ENCODE measurements at regions not wholly inside any gene's neighbourhood (a gene's known extent, or its start where the extent isn't known, plus 50 kb on each side); places are given as distances from the start of the nearest gene placed in this dataset.

- DNase-seq (ENCODE audit: low spot score), result no peak
Observed at GRCh38 chr10:2950546-2950945, 116.8 kb upstream of the PFKP start.

GRCh38 chr10:2949948-2950354, 117.4 kb upstream of the PFKP start:
- no peak for DNase-seq (ENCODE audit: low spot score)

- DNase-seq (ENCODE audit: low spot score), result no peak
Observed at GRCh38 chr10:2949221-2949947, 118.0 kb upstream of the PFKP start.

GRCh38 chr10:2948127-2948854, 119.1 kb upstream of the PFKP start:
- DNase-seq (ENCODE audit: low spot score), result no peak

GRCh38 chr10:2944788-2945187, 122.6 kb upstream of the PFKP start:
- DNase-seq (ENCODE audit: low spot score), result no peak

- DNase-seq (ENCODE audit: low spot score), result no peak
Observed at GRCh38 chr10:2943932-2944614, 123.3 kb upstream of the PFKP start.

GRCh38 chr10:2942938-2943337, 124.4 kb upstream of the PFKP start:
- DNase-seq (ENCODE audit: low spot score), result no peak

GRCh38 chr10:2938869-2939268, 128.5 kb upstream of the PFKP start:
- no peak for DNase-seq (ENCODE audit: low spot score)

GRCh38 chr10:2936816-2937215, 130.5 kb upstream of the PFKP start:
- DNase-seq (ENCODE audit: low spot score), result no peak

- DNase-seq (ENCODE audit: low spot score), result no peak
Observed at GRCh38 chr10:2935647-2936386, 131.5 kb upstream of the PFKP start.

GRCh38 chr10:2933924-2934323, 133.4 kb upstream of the PFKP start:
- DNase-seq (ENCODE audit: low spot score), result no peak

- no peak for DNase-seq (ENCODE audit: low spot score)
Observed at GRCh38 chr10:2933519-2933918, 133.8 kb upstream of the PFKP start.

- DNase-seq (ENCODE audit: low spot score), result no peak
Observed at GRCh38 chr10:2933071-2933470, 134.3 kb upstream of the PFKP start.

GRCh38 chr10:2929480-2930258, 137.7 kb upstream of the PFKP start:
- no peak for DNase-seq (ENCODE audit: low spot score)

GRCh38 chr10:2927958-2928840, 139.1 kb upstream of the PFKP start:
- DNase-seq (ENCODE audit: low spot score), result peak; percentile 75

- no peak for DNase-seq (ENCODE audit: low spot score)
Observed at GRCh38 chr10:2926918-2927660, 140.3 kb upstream of the PFKP start.

GRCh38 chr10:2925631-2926030, 141.7 kb upstream of the PFKP start:
- DNase-seq (ENCODE audit: low spot score), result peak; percentile 63

GRCh38 chr10:2924431-2924830, 142.9 kb upstream of the PFKP start:
- no peak for DNase-seq (ENCODE audit: low spot score)

GRCh38 chr10:2921956-2922680, 145.2 kb upstream of the PFKP start:
- DNase-seq (ENCODE audit: low spot score), result no peak
